ENCODE measurements at regions not wholly inside any gene's neighbourhood (a gene's known extent, or its start where the extent isn't known, plus 50 kb on each side); places are given as distances from the start of the nearest gene placed in this dataset.

- no peak for TF ChIP-seq CTCF (conservative IDR thresholded peaks at IDR 0.05; ENCODE audit: low read depth in 2 of 2)
- TF ChIP-seq JUNB (IDR thresholded peaks at IDR 0.05; ENCODE audit: unreplicated experiment) = no peak
- no peak for TF ChIP-seq EZH2 (IDR thresholded peaks at IDR 0.05; ENCODE audit: low read depth, unreplicated experiment)
- TF ChIP-seq CREB1 (CRISPR knock-in tag; IDR thresholded peaks at IDR 0.05; ENCODE audit: low read depth) = no peak
- no peak for TF ChIP-seq REST (IDR thresholded peaks at IDR 0.05; ENCODE audit: unreplicated experiment)
- no peak for TF ChIP-seq ZNF331 (CRISPR knock-in tag; IDR thresholded peaks at IDR 0.05; ENCODE audit: low read depth)
- TF ChIP-seq ETS1 (IDR thresholded peaks at IDR 0.05) = no peak
- no peak for TF ChIP-seq POLR2AphosphoS5 (IDR thresholded peaks at IDR 0.05; ENCODE audit: low read depth)
These were observed 168.1 kb upstream of the GSC start for GRCh38 chr14:94938016-94938415.
